Sigmoid colon (tissue), 4 donors: ENCODE measurements at regions not wholly inside any gene's neighbourhood (a gene's known extent, or its start where the extent isn't known, plus 50 kb on each side); places are given as distances from the start of the nearest gene placed in this dataset.
"Not testable (repeated sequence)": the region's sequence is repeated elsewhere in the genome, so short reads cannot be mapped to it uniquely, and the experiment has no call there.

Experiments
- POLR2A ChIP-seq, 2 donors: fragments of 450-650 bp; IDR thresholded peaks; one replicate each; pipeline ENCODE4 v1.6.1; 2016; ENCODE audit warnings: antibody characterized with exemption in 2 of 2, mild to moderate bottlenecking in 2 of 2, moderate library complexity in 2 of 2
- POLR2AphosphoS5 ChIP-seq, 4 donors: sonication (generic); formaldehyde crosslinking; IDR thresholded peaks; one replicate each; pipeline ENCODE4 v1.6.1; 2017; ENCODE audit warnings: antibody characterized with exemption in 4 of 4
- TF ChIP-seq, protein P1 (sequence below), 4 experiments: fragments of 450-650 bp in 3 of 4; fragments of 200-600 bp in 1 of 4; IDR thresholded peaks; one replicate each; pipeline ENCODE4 v1.5.1; 2016 to 2019; ENCODE audit warnings: antibody characterized with exemption in 4 of 4, mild to moderate bottlenecking in 3 of 4, moderate library complexity in 2 of 4

GRCh38 chr14:105620178-105620864 lies 93.9 kb downstream of the TMEM121 start:
- TF ChIP-seq, protein P1, sequence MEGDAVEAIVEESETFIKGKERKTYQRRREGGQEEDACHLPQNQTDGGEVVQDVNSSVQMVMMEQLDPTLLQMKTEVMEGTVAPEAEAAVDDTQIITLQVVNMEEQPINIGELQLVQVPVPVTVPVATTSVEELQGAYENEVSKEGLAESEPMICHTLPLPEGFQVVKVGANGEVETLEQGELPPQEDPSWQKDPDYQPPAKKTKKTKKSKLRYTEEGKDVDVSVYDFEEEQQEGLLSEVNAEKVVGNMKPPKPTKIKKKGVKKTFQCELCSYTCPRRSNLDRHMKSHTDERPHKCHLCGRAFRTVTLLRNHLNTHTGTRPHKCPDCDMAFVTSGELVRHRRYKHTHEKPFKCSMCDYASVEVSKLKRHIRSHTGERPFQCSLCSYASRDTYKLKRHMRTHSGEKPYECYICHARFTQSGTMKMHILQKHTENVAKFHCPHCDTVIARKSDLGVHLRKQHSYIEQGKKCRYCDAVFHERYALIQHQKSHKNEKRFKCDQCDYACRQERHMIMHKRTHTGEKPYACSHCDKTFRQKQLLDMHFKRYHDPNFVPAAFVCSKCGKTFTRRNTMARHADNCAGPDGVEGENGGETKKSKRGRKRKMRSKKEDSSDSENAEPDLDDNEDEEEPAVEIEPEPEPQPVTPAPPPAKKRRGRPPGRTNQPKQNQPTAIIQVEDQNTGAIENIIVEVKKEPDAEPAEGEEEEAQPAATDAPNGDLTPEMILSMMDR (IDR thresholded peaks at IDR 0.05), result not testable (repeated sequence)
- not testable (repeated sequence) for TF ChIP-seq POLR2A, POLR2AphosphoS5 (IDR thresholded peaks at IDR 0.05)
